Activated CD4-positive, alpha-beta T cell treated with anti-CD3 and anti-CD28 coated beads, Interleukin-10, Interleukin-2, amounts not matched to agents 100 ng/mL and 50 ng/mL, durations not matched to agents 16 hours and 8 hours (primary cell): ENCODE measurements at regions not wholly inside any gene's neighbourhood (a gene's known extent, or its start where the extent isn't known, plus 50 kb on each side); places are given as distances from the start of the nearest gene placed in this dataset.

Source experiments
- DNase-seq: peaks from one replicate; pipeline ENCODE4 v3.0.0-alpha.2; 2020

GRCh38 chr13:91295712-91296410 is 51.6 kb upstream of the MIR17HG start:
- DNase-seq: no peak

- DNase-seq: no peak
Observed at GRCh38 chr13:91297503-91297902, 50.0 kb upstream of the MIR17HG start.
